K562 (cell line): ENCODE measurements at regions not wholly inside any gene's neighbourhood (a gene's known extent, or its start where the extent isn't known, plus 50 kb on each side); places are given as distances from the start of the nearest gene placed in this dataset.

Experiments
- ATF3 ChIP-seq, 2 experiments: fragments of 450-650 bp in 1 of 2; sonication (generic) in 1 of 2; formaldehyde crosslinking in 1 of 2; IDR thresholded peaks in 1 of 2; conservative IDR thresholded peaks in 1 of 2; 2 replicates each; pipeline versions ENCODE4 v1.6.1 to v1.8.1; 2016 to 2023; ENCODE audit warnings: mild to moderate bottlenecking in 2 of 2, moderate library complexity in 2 of 2, inconsistent platforms in 1 of 2, missing genetic modification reagents in 1 of 2
- BCL6 ChIP-seq: fragments of 250-450 bp; sonication (Bioruptor Pico); IDR thresholded peaks from 2 replicates; pipeline ENCODE4 v1.4.0; 2020
- BRF1 ChIP-seq: IDR thresholded peaks from 3 replicates; pipeline ENCODE4 v1.6.1; 2011; ENCODE audit warnings: borderline replicate concordance, mild to moderate bottlenecking; ENCODE audit not compliant: insufficient read length; ENCODE audit errors: extremely low read depth
- COPS2 ChIP-seq: fragments of 450-650 bp; conservative IDR thresholded peaks from 2 replicates; pipeline ENCODE4 v1.6.1; 2016; ENCODE audit warnings: mild to moderate bottlenecking, moderate library complexity
- DACH1 ChIP-seq: fragments of 450-650 bp; IDR thresholded peaks from 2 replicates; pipeline ENCODE4 v1.6.1; 2018; ENCODE audit not compliant: partially characterized antibody
- E2F6 ChIP-seq, 2 experiments: IDR thresholded peaks; 2 replicates each; pipeline ENCODE4 v1.6.1; 2011; ENCODE audit warnings: borderline replicate concordance in 1 of 2, control low read depth in 1 of 2, low read depth in 1 of 2, low read length in 1 of 2, mild to moderate bottlenecking in 1 of 2, mixed read lengths in 1 of 2, moderate library complexity in 1 of 2; ENCODE audit not compliant: insufficient read depth in 1 of 2, insufficient read length in 1 of 2, poor library complexity in 1 of 2, severe bottlenecking in 1 of 2; ENCODE audit errors: extremely low read depth in 1 of 2
- GABPB2 ChIP-seq: fragments of 250-450 bp; sonication (Bioruptor Pico); conservative IDR thresholded peaks from 2 replicates; pipeline ENCODE4 v1.5.1; 2021; ENCODE audit warnings: mild to moderate bottlenecking
- HDAC2 ChIP-seq: fragments of 450-650 bp; IDR thresholded peaks from 2 replicates; pipeline ENCODE4 v1.6.1; 2016; ENCODE audit warnings: mild to moderate bottlenecking
- KAT8 ChIP-seq: fragments of 450-650 bp; IDR thresholded peaks from 2 replicates; pipeline ENCODE4 v1.6.1; 2016; ENCODE audit warnings: low read depth, mild to moderate bottlenecking
- MCM5 ChIP-seq: fragments of 450-650 bp; IDR thresholded peaks from 2 replicates; pipeline ENCODE4 v1.6.1; 2016; ENCODE audit warnings: low read depth
- NRF1 ChIP-seq, 2 experiments: fragments of 450-650 bp; IDR thresholded peaks in 1 of 2; conservative IDR thresholded peaks in 1 of 2; 2 replicates each; pipeline ENCODE4 v1.6.1; 2014; ENCODE audit warnings: mild to moderate bottlenecking in 2 of 2
- PBX2 ChIP-seq, 2 experiments: IDR thresholded peaks in 1 of 2; conservative IDR thresholded peaks in 1 of 2; 2 replicates each; pipeline ENCODE4 v1.6.1; 2016; ENCODE audit warnings: low read depth in 2 of 2, mild to moderate bottlenecking in 1 of 2, missing compliant biosample characterization in 1 of 2, missing genetic modification characterization in 1 of 2, moderate library complexity in 1 of 2
- PRDM10 ChIP-seq: fragments of 450-650 bp; IDR thresholded peaks from 2 replicates; pipeline ENCODE4 v1.6.1; 2018; ENCODE audit not compliant: partially characterized antibody
- SUPT5H ChIP-seq: fragments of 450-650 bp; IDR thresholded peaks from 2 replicates; pipeline ENCODE4 v1.6.1; 2016
- ZNF445 ChIP-seq: fragments of 250-450 bp; sonication (Bioruptor Pico); IDR thresholded peaks from 2 replicates; pipeline ENCODE4 v1.4.0; 2020; ENCODE audit warnings: low read depth, mild to moderate bottlenecking, moderate library complexity
- ZNF75A ChIP-seq: fragments of 450-650 bp; formaldehyde crosslinking; IDR thresholded peaks from 2 replicates; pipeline ENCODE4 v1.4.0; 2020; ENCODE audit warnings: mild to moderate bottlenecking

GRCh38 chr1:55468142-55468795 is 253.1 kb upstream of the USP24 start (continued):
- TF ChIP-seq NRF1 (conservative IDR thresholded peaks at IDR 0.05 in 1 of 2, IDR thresholded peaks at IDR 0.05 in 1 of 2) (0 out of 4 replicates have a peak, but pooled peaks of 1 of the 2 experiments have one; percentile 30), COPS2 (no peak), HDAC2 (no peak), PRDM10 (peak; percentile 8), PBX2 (CRISPR knock-in tag; IDR thresholded peaks at IDR 0.05; ENCODE audit: low read depth) (no peak), PBX2 (tag; conservative IDR thresholded peaks at IDR 0.05; ENCODE audit: low read depth) (peak; percentile 46; the same call in 1 of the 2 replicates), BCL6 (CRISPR knock-in tag) (no peak), E2F6 (IDR thresholded peaks at IDR 0.05; ENCODE audit: borderline replicate concordance in 1 of 2, extremely low read depth in 1 of 2, insufficient read depth in 1 of 2, insufficient read length in 1 of 2, low read depth in 1 of 2, low read length in 1 of 2, poor library complexity in 1 of 2, severe bottlenecking in 1 of 2) (no peak), SUPT5H (no peak), MCM5 (no peak), DACH1 (no peak), GABPB2 (CRISPR knock-in tag) (no peak), ATF3 (IDR thresholded peaks at IDR 0.05) (no peak), ATF3 (CRISPR knock-in tag; conservative IDR thresholded peaks at IDR 0.05) (no peak), ZNF75A (CRISPR knock-in tag) (no peak), ZNF445 (no peak), BRF1 (no peak), KAT8 (no peak)
